GM12864 (cell line): ENCODE measurements at regions not wholly inside any gene's neighbourhood (a gene's known extent, or its start where the extent isn't known, plus 50 kb on each side); places are given as distances from the start of the nearest gene placed in this dataset.

Source experiments
- DNase-seq: peaks from one replicate; pipeline ENCODE4 v3.0.0-alpha.2; 2011; ENCODE audit warnings: low read depth
- H3K4me3 ChIP-seq: 2 replicates; pipeline ENCODE4 v1.5.1; 2011; ENCODE audit warnings: mild to moderate bottlenecking, low read depth, low read length, control low read depth
- CTCF ChIP-seq: IDR thresholded peaks from 2 replicates; pipeline ENCODE4 v1.5.1; 2011; ENCODE audit warnings: low read depth, mild to moderate bottlenecking, moderate library complexity, low read length, control low read depth, inconsistent platforms; ENCODE audit errors: missing control alignments

DNA sequence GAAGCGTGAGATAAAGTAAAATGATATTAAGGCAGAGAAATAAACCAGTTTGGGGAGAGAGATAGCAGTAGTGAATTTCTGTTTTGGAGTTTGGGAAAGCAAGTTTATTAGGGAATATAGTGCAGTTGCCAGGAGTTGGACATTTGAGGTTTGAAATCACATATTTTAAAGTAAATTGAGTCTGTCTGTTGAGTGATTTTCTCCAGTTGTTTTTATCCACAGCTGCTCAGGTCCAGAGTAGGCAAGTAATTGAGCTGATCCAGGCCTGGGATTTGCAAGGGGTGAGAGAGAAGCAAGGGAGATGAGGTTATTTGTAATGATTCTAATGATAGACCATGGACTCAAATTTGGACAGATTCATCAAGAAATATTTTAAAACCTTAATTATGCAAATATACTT lies 481.9 kb downstream of the UTRN start:
- no peak for TF ChIP-seq CTCF
- no peak overlapping the region for H3K4me3 ChIP-seq

GRCh38 chr6:144768551-144769075 lies 483.5 kb downstream of the UTRN start:
- no peak for TF ChIP-seq CTCF
- no peak for DNase-seq

More for the DNA sequence above, 481.9 kb downstream of the UTRN start:
- no peak for DNase-seq

GRCh38 chr6:144769142-144769541 lies 484.0 kb downstream of the UTRN start:
- no peak overlapping the region for H3K4me3 ChIP-seq
- DNase-seq = no peak
- TF ChIP-seq CTCF = no peak

More at GRCh38 chr6:144768551-144769075, 483.5 kb downstream of the UTRN start:
- H3K4me3 ChIP-seq = no peak overlapping the region

GRCh38 chr6:144776031-144776819 lies 491.1 kb downstream of the UTRN start:
- no peak overlapping the region for H3K4me3 ChIP-seq
- TF ChIP-seq CTCF = no peak
- no peak for DNase-seq

- DNase-seq = no peak
- no peak for TF ChIP-seq CTCF
- no peak overlapping the region for H3K4me3 ChIP-seq
Observed at GRCh38 chr6:144777249-144777648, 492.1 kb downstream of the UTRN start.

- no peak overlapping the region for H3K4me3 ChIP-seq
- DNase-seq = no peak
- TF ChIP-seq CTCF = no peak
Observed at GRCh38 chr6:144778056-144778455, 492.9 kb downstream of the UTRN start.
